SH-SY5Y (cell line): ENCODE measurements at regions not wholly inside any gene's neighbourhood (a gene's known extent, or its start where the extent isn't known, plus 50 kb on each side); places are given as distances from the start of the nearest gene placed in this dataset.

ENCODE experiments used
- GATA2 ChIP-seq: IDR thresholded peaks from 2 replicates; pipeline ENCODE4 v1.6.1; 2011; ENCODE audit warnings: mild to moderate bottlenecking, low read depth, low read length
- GATA3 ChIP-seq: IDR thresholded peaks from 2 replicates; pipeline ENCODE4 v1.6.1; 2011; ENCODE audit warnings: low read depth, mild to moderate bottlenecking, low read length, moderate library complexity

DNA sequence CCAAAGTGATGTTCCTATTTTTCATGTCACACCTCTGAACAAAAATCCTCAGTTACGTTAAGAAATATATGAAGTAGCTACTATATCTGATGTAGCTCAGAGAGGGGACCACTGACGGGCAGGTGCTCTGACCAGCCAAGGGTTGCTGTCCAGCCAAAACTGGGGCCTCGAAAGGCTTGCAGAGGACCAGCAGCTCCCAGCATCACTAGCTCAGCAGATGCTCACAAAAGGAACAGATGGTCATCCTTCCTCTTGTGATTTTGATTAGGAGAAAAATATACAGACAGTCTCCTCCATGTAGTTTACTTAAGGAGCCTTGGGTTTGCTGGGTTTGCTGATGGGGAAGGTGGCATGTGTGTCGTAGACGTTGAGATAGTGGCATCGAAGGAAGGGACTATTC is 374.6 kb upstream of the B3GAT1 start:
- TF ChIP-seq GATA2, result no peak
- no peak for TF ChIP-seq GATA3
